Stimulated activated memory B cell treated with anti-CD40 and anti-IgM and Interleukin-4, amounts not matched to agents 10 μg/mL and 1 μg/mL and 100 μg/mL, for 72 hours (primary cell): ENCODE measurements at regions not wholly inside any gene's neighbourhood (a gene's known extent, or its start where the extent isn't known, plus 50 kb on each side); places are given as distances from the start of the nearest gene placed in this dataset.
A peak's percentile ranks its signal among the peaks of the same experiment; 100 is the strongest.

ENCODE experiments used
- ATAC-seq: fragments of 150-1000 bp; cut with Tn5 transposase; 2 replicates; pipeline ENCODE4 v1.10.0; 2021
- H3K27ac Mint-ChIP-seq: one replicate; pipeline ENCODE4 v1.8.0; 2022; ENCODE audit warnings: mild to moderate bottlenecking, mixed read lengths
- H3K27me3 Mint-ChIP-seq: one replicate; pipeline ENCODE4 v1.8.0; 2022; ENCODE audit warnings: mixed read lengths
- H3K36me3 Mint-ChIP-seq: one replicate; pipeline ENCODE4 v1.8.0; 2022; ENCODE audit warnings: mixed read lengths
- H3K4me1 Mint-ChIP-seq: one replicate; pipeline ENCODE4 v1.8.0; 2022; ENCODE audit warnings: mixed read lengths
- H3K4me3 Mint-ChIP-seq: one replicate; pipeline ENCODE4 v1.8.0; 2022; ENCODE audit warnings: mild to moderate bottlenecking, moderate library complexity, mixed read lengths
- H3K9me3 Mint-ChIP-seq: one replicate; pipeline ENCODE4 v1.8.0; 2022; ENCODE audit warnings: mixed read lengths

DNA sequence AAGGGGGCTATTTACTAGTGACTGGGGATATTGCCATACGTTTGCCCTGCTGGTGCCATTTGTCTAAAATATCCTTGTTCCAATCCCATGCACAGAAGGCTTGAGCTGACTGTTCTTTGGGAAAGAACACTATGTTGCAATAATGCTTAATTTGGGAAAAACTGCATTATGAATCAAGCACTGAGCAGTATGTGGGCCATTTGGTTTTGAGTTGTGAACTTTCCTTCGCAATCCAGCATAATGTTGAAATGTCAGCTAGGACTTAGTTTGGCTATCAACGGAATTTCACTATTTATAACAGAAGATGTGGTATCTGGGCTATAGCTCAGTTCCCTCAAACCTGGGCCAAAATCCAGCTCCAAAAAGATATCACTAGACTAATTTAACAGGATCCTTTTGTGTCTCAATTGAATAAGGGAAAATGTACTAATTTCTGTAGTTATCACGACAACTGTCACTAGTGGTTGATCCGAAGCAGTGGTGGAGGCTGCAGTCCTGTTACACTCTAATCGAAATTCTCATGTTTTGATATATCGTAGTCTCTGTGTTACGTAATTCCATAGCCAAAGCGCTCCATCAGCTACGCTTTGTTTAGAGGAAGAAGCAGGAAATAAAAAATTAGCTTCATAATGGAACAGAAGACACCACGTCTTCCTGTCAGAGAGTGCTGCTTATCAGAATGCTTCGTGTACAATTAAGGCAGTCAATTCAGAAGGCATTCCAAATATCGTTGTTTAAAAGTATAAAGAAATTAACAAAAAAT, 686.8 kb upstream of the SALL3 start:
- Mint-ChIP-seq H3K9me3 (peaks cover 11% of the 10 kb centered on the region), H3K4me1 (no peaks in the 10 kb centered on the region), H3K4me3 (no peak overlapping the region), H3K27me3 (no peaks in the 10 kb centered on the region), H3K27ac (no peak overlapping the region), H3K36me3 (no peaks in the 10 kb centered on the region)
- no peak for ATAC-seq

DNA sequence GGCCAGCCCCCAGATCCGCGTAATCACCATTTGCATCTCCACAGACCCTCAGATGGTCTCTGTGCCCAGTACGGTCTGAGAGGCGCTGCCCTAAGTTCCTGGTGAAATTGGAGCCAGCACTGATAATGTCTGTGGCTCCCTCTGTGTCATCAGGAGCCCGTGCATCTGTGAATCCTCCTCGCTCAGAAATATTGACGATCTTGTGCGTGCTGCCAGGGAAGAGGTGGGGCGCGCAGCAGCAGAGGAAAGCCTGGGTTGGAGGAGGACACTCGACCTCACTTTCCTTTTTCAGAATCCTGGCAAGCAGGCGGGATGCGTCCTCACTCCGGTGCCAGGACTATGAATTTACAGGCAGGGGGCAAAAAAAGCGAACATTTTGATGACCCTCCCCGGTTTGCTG, 686.1 kb upstream of the SALL3 start:
- no peak overlapping the region for H3K4me3 Mint-ChIP-seq
- no peak overlapping the region for H3K27ac Mint-ChIP-seq
- ATAC-seq, result no peak
- peaks cover 13% of the 10 kb centered on the region for H3K9me3 Mint-ChIP-seq
- H3K27me3 Mint-ChIP-seq, result no peaks in the 10 kb centered on the region
- no peaks in the 10 kb centered on the region for H3K36me3 Mint-ChIP-seq
- no peaks in the 10 kb centered on the region for H3K4me1 Mint-ChIP-seq

DNA sequence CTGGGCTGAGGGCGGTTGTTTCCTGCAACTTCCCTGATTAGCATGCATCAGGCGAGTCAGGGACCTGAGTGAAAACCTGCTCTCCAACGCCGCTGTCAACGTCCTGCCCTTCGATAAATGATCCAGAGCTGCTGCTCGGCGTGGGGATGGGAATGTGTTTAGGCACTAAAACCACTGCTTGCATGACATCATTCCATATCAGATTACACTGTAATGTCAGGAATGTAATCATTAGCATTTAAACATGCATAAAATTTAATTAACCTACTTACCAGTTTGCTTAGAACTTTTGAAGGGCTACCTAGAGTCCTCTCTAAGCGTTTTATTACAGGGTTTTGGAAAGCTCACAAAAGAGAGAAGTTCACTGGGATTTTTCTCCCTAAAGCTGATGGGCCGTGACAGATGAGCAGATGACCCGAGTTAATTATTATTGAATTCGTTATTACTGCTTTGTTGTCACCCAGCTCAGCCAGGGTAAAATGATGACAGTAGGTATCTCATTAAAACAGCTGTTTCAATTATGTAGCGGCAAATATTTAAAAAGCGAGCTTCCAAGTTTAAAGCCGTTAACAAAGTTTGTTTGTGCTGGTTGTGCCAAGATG, 685.6 kb upstream of the SALL3 start:
- Mint-ChIP-seq H3K9me3 (peaks cover 13% of the 10 kb centered on the region), H3K4me1 (no peaks in the 10 kb centered on the region), H3K27ac (no peak overlapping the region), H3K27me3 (no peaks in the 10 kb centered on the region), H3K36me3 (no peaks in the 10 kb centered on the region), H3K4me3 (no peak overlapping the region)
- no peak for ATAC-seq

DNA sequence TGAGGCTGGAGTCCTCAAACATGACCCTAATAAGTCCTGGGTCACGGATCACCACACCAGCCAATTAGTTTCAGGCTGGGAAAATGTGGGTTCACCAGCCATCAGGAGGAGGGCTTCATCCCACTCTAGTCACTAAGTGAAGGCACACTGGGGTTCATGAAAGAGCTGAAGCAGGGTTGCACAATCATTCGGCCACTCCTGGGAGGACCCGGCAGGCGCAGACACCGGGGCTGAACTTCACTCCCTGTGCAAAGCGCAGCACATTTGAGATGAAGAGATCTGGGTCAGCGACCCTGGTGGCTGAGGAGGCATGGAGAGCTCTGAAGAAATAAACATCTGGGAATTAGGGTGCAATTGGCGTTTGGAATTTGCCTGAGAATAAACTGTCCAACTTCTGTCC, 684.4 kb upstream of the SALL3 start:
- H3K4me1 Mint-ChIP-seq, result no peaks in the 10 kb centered on the region
- H3K27ac Mint-ChIP-seq, result no peak overlapping the region
- no peaks in the 10 kb centered on the region for H3K27me3 Mint-ChIP-seq
- no peak overlapping the region for H3K4me3 Mint-ChIP-seq
- peaks cover 13% of the 10 kb centered on the region for H3K9me3 Mint-ChIP-seq
- no peaks in the 10 kb centered on the region for H3K36me3 Mint-ChIP-seq
- ATAC-seq, result no peak

DNA sequence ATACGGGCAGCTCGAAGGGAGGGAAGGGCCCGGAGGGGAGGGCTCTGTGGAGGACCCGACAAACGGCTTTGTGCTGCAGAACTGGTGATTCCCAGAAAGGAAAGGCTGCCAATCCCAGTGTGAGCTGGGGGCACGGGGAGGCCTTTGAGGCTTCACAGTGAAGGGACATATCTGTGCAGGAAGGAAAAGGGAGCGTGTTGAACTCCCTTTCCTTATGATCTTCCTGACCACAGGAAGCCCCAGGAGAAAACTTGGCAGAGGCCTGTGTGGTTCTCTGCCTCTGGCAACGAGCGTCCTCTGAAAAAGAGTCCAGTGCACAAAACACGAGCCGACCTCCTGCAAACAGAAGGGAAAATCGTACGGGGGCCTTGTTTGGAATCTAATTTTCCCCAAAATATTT, 683.5 kb upstream of the SALL3 start:
- ATAC-seq, result no peak
- H3K4me1 Mint-ChIP-seq, result no peaks in the 10 kb centered on the region
- peaks cover 10% of the 10 kb centered on the region for H3K9me3 Mint-ChIP-seq
- no peaks in the 10 kb centered on the region for H3K27me3 Mint-ChIP-seq
- H3K27ac Mint-ChIP-seq, result no peak overlapping the region
- H3K4me3 Mint-ChIP-seq, result no peak overlapping the region
- H3K36me3 Mint-ChIP-seq, result no peaks in the 10 kb centered on the region

DNA sequence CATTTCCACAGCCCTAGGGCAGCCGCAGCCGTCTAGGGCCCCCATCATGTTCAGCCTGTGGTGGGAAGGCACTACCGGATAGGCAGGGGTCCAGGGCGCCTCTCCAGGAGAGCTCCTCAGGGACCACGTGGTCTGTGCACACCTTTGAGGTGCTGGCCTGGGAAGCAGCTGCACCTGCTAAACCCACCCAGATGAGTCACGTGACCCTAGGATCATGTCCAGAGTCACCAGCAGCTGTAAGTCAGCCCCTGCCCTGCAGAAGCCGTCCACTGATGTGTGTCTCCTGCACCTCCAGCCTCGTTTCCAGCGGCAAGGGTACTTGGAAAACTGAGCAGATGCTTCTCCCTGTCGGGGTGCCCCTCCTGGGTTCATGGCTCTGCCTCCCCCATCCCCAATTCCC, 682.6 kb upstream of the SALL3 start:
- Mint-ChIP-seq H3K9me3 (peaks cover 9% of the 10 kb centered on the region), H3K4me1 (no peaks in the 10 kb centered on the region), H3K27me3 (no peaks in the 10 kb centered on the region), H3K36me3 (no peaks in the 10 kb centered on the region), H3K27ac (no peak overlapping the region), H3K4me3 (no peak overlapping the region)
- ATAC-seq, result no peak

DNA sequence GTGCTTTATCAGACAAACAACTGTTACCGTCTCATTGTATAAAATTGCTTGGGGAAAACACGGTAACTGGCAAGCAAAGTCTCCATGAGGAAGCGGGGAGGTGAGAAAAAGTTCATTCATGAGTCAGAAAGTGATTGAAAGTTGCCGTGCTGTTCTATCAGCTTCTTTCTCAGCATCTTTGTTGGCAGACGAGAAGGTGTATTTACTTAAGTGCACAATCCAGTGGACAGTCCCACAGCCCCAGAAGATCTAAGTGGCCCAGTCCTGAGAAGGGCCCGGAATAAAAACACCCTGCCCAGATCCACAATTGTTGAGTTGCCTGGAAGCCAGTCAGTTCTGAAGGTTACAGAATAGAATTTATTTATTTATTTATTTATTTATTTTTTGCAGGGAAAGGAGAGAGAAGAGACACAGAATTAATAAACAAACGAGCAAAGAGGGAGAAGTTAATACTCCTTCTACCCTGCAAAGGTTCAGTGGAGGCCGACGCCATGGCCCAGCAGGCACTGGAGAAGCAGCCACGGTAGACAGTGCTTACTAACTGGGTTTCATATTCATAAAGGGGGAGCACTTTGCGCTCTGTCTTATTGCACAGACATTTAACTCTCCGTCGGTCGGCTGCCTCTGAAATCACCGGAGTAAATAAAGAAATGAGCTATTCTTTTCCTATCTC, 676.0 kb upstream of the SALL3 start:
- no peak for ATAC-seq
- H3K27ac Mint-ChIP-seq, result no peak overlapping the region
- no peaks in the 10 kb centered on the region for H3K9me3 Mint-ChIP-seq
- H3K36me3 Mint-ChIP-seq, result no peaks in the 10 kb centered on the region
- peaks cover 8% of the 10 kb centered on the region for H3K27me3 Mint-ChIP-seq
- no peaks in the 10 kb centered on the region for H3K4me1 Mint-ChIP-seq
- no peak overlapping the region for H3K4me3 Mint-ChIP-seq

DNA sequence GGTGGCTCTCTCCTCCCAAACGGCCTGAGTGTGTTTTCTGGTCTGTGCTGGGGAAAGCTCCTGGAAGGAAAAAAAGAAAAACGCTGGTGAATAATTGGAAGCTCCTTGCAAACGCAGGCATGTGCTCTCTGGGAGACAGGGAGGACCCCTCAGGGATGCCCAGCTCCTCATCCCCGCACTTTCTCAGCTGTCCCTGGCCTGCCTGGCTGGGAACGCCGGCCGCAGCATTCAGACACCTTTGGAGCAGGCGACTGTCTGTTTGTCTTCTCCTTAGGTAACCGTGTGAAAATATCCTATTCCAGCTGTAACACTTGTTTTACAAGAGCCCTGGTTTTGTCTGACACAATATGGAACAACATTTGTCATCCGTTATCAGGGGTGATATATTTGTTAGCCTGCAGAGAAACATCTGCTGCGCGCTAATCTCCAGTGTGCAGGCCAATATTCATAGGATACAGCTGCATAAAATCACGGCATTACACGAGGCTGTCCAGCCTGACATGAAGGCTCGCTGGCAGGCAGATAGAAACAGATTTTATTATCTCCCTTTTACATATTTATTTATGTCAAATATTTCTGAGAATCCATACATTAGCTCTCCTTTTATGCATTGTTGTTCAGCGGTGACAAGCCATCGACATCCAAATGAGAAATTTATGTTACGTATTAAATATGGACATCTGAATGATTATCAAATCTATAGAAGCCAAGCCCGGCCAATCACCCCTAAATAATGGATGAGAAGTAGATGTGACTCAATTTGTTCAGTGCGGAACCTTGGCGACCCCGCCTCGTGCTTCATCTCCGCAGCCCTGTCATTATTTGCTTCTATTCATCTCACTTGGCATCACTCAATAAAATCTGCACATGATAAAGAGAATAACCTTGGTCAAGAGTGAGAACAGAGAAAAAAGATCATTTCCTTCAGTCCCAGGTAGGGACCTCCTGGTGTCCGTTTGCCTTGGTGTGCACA, 675.1 kb upstream of the SALL3 start:
- ATAC-seq, result no peak
- Mint-ChIP-seq H3K4me3 (no peak overlapping the region), H3K9me3 (no peaks in the 10 kb centered on the region), H3K36me3 (no peaks in the 10 kb centered on the region), H3K27ac (no peak overlapping the region), H3K27me3 (peaks cover 8% of the 10 kb centered on the region), H3K4me1 (no peaks in the 10 kb centered on the region)

DNA sequence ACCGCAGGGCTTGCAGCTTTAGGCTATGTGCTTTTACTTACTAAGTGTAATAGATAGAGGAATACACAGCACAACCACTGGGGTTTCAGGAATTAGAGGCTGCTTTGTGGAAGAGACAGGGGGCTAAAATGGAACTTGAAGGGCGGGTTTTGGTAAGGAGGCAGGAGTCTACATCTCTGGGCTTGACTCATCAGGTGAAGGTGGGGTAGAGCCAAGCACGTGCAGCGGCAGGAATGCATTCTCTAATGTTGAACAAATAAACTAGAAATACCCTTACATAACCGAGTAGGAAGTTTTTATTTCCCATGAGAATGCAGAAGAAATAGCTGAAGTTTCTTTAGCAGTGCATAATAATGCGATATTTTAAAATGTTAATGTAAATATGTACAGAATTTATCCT, 673.8 kb upstream of the SALL3 start:
- Mint-ChIP-seq H3K36me3 (no peaks in the 10 kb centered on the region), H3K4me1 (no peaks in the 10 kb centered on the region), H3K9me3 (no peaks in the 10 kb centered on the region), H3K27me3 (peaks cover 8% of the 10 kb centered on the region), H3K4me3 (no peak overlapping the region), H3K27ac (no peak overlapping the region)
- ATAC-seq, result no peak

DNA sequence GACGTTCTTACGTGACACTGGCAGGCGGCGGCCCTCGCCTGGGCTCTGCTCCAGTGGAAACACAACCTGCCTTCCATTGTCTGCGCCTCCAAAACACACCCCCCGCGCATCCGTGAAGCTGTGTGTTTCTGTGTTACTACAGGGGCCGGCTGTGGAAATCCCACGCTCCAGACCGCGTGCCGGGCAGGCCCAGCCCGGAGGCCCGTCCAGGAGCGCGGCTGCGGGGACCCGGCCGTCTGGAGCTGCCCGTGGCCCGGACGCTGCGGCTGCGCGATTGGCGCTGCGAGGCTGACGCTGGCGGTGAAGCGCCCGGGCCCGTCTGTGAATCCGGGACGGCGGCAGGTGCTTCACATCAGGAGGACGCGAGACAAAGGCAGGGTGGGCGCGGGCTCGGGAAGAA, 670.3 kb upstream of the SALL3 start:
- no peak overlapping the region for H3K27ac Mint-ChIP-seq
- no peaks in the 10 kb centered on the region for H3K4me1 Mint-ChIP-seq

DNA sequence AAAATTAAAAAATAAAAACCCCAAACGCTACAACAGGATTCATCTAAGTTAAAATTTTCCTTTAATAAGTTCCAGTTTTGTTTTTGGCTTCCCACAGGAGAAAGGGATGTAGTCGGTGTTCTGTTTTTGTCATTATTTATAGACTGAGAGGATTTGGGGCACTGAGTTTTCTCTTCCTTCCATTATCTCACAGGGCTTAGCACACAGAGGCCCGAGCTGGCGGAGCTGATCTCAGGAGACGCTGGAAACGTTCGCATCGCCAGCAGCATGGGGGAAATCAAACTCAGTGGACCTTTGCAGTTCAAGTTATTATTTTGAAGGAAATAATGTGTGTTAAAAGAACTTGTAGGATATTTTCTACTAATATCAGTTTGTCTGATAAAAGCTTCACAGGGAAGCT, 669.7 kb upstream of the SALL3 start:
- H3K4me3 Mint-ChIP-seq, result no peak overlapping the region
- no peaks in the 10 kb centered on the region for H3K4me1 Mint-ChIP-seq
- no peak overlapping the region for H3K27ac Mint-ChIP-seq
- peaks cover 8% of the 10 kb centered on the region for H3K27me3 Mint-ChIP-seq
- H3K9me3 Mint-ChIP-seq, result peaks cover 7% of the 10 kb centered on the region
- ATAC-seq, result no peak
- H3K36me3 Mint-ChIP-seq, result no peaks in the 10 kb centered on the region

More for the DNA sequence above, 670.3 kb upstream of the SALL3 start:
- Mint-ChIP-seq H3K36me3 (no peaks in the 10 kb centered on the region), H3K9me3 (peaks cover 7% of the 10 kb centered on the region), H3K27me3 (peaks cover 8% of the 10 kb centered on the region), H3K4me3 (no peak overlapping the region)
- peak; percentile 10 for ATAC-seq

DNA sequence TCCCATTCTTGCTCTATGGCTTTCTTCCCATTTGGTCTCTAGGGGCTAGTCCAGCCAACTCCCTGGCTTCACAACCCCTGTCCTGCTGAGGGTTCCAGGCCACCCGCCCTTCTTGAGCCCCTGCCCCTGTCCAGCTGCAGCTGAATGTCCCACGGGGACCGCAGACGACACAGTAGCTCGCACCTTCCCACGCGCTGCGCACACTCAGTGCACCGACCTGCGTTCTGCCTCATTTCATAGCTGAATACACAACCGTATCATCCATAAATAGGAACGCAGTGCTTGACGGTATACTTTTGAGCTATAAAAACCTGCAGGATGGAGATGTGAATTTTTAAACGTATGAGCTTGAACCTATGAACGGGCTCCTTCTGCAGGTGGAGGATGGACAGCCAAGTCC, 660.4 kb upstream of the SALL3 start:
- peak; percentile 47 for ATAC-seq
- H3K27ac Mint-ChIP-seq, result no peak overlapping the region
- no peaks in the 10 kb centered on the region for H3K4me1 Mint-ChIP-seq
- H3K27me3 Mint-ChIP-seq, result no peaks in the 10 kb centered on the region
- no peak overlapping the region for H3K4me3 Mint-ChIP-seq
- no peaks in the 10 kb centered on the region for H3K36me3 Mint-ChIP-seq
- no peaks in the 10 kb centered on the region for H3K9me3 Mint-ChIP-seq

DNA sequence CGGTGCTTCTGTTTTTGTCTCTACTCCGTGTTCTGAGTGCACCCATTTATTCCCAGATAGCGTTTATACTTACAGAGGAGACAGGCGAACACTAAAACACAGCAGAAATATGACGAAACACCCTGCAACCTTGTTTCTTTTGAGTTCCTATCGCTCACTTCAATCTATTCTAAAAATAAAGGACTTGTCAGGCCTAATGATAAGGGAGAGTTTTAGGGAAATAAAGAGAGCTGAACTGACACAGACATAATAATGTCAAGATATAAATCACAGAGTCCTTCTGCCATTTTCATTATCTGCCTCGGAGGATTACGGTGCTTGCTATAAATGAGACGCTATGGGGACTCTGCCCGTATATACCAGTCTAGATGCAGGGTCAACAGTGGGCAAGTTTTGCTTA, 659.7 kb upstream of the SALL3 start:
- Mint-ChIP-seq H3K9me3 (no peaks in the 10 kb centered on the region), H3K27me3 (no peaks in the 10 kb centered on the region), H3K27ac (no peak overlapping the region), H3K4me1 (no peaks in the 10 kb centered on the region), H3K36me3 (no peaks in the 10 kb centered on the region), H3K4me3 (no peak overlapping the region)
- ATAC-seq, result no peak

DNA sequence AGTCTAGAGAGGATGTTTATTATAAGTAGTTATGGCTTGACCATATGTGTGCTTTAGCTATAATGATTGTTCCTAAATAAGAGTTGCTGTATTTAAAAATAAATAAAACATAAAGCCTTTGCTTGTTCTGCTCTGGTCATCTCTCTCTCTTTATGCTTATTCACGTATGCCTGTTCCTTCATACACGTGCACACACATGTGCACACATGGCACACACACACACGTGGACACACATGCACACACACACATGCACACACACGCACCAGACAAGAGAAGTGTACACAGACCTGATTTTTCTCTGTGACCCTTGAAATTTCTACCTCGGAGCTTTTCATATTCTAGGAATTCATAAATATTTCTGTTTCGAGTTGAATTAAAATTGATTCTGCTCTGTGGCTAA, 658.2 kb upstream of the SALL3 start:
- ATAC-seq, result no peak
- Mint-ChIP-seq H3K4me3 (no peak overlapping the region), H3K27ac (no peak overlapping the region), H3K4me1 (no peaks in the 10 kb centered on the region), H3K9me3 (no peaks in the 10 kb centered on the region), H3K36me3 (no peaks in the 10 kb centered on the region), H3K27me3 (no peaks in the 10 kb centered on the region)
